Activated naive CD8-positive, alpha-beta T cell treated with anti-CD3 and anti-CD28 coated beads, Interleukin-2, amount 50 U/mL, for 24 hours (primary cell): ENCODE measurements at regions not wholly inside any gene's neighbourhood (a gene's known extent, or its start where the extent isn't known, plus 50 kb on each side); places are given as distances from the start of the nearest gene placed in this dataset.
"Not testable (repeated sequence)": the region's sequence is repeated elsewhere in the genome, so short reads cannot be mapped to it uniquely, and the experiment has no call there.

ENCODE experiments used
- ATAC-seq: fragments of 150-1000 bp; cut with Tn5 transposase; one replicate; pipeline ENCODE4 v1.10.0; 2021
- DNase-seq: peaks from one replicate; pipeline ENCODE4 v3.0.0; 2021
- H3K27ac Mint-ChIP-seq: one replicate; pipeline ENCODE4 v1.8.0; 2021; ENCODE audit warnings: mild to moderate bottlenecking, mixed read lengths
- H3K27me3 Mint-ChIP-seq: one replicate; pipeline ENCODE4 v1.8.0; 2021; ENCODE audit warnings: mixed read lengths
- H3K36me3 Mint-ChIP-seq: one replicate; pipeline ENCODE4 v1.8.0; 2021; ENCODE audit warnings: low read depth, mixed read lengths
- H3K4me1 Mint-ChIP-seq: one replicate; pipeline ENCODE4 v1.8.0; 2021; ENCODE audit warnings: mixed read lengths
- H3K4me3 Mint-ChIP-seq: one replicate; pipeline ENCODE4 v1.8.0; 2021; ENCODE audit warnings: mild to moderate bottlenecking, moderate library complexity, mixed read lengths
- H3K9me3 Mint-ChIP-seq: one replicate; pipeline ENCODE4 v1.8.0; 2021; ENCODE audit warnings: mixed read lengths

GRCh38 chr14:104230946-104231345 lies 92.6 kb downstream of the KIF26A start:
- no peaks in the 10 kb centered on the region for H3K36me3 Mint-ChIP-seq
- DNase-seq (no peak), ATAC-seq (no peak)
- H3K27ac Mint-ChIP-seq = no peak overlapping the region
- H3K9me3 Mint-ChIP-seq = peaks cover 27% of the 10 kb centered on the region
- H3K4me3 Mint-ChIP-seq = no peak overlapping the region
- H3K4me1 Mint-ChIP-seq = peaks cover 10% of the 10 kb centered on the region
- peaks cover 2% of the 10 kb centered on the region for H3K27me3 Mint-ChIP-seq

GRCh38 chr14:104232070-104232484 lies 93.7 kb downstream of the KIF26A start:
- ATAC-seq = no peak
- H3K27me3 Mint-ChIP-seq = peaks cover 4% of the 10 kb centered on the region
- peaks cover 35% of the 10 kb centered on the region for H3K9me3 Mint-ChIP-seq
- peaks cover 1% of the 10 kb centered on the region for H3K36me3 Mint-ChIP-seq
- H3K4me3 Mint-ChIP-seq = no peak overlapping the region
- H3K27ac Mint-ChIP-seq = no peak overlapping the region
- peaks cover 7% of the 10 kb centered on the region for H3K4me1 Mint-ChIP-seq
- no peak for DNase-seq

- H3K36me3 Mint-ChIP-seq, H3K4me1 Mint-ChIP-seq, H3K4me3 Mint-ChIP-seq, DNase-seq, ATAC-seq, H3K27ac Mint-ChIP-seq, H3K27me3 Mint-ChIP-seq: not testable (repeated sequence)
- peaks cover 32% of the 10 kb centered on the region for H3K9me3 Mint-ChIP-seq
These were observed 95.8 kb downstream of the KIF26A start for GRCh38 chr14:104234007-104234786.

- H3K4me1 Mint-ChIP-seq = no peaks in the 10 kb centered on the region
- H3K36me3 Mint-ChIP-seq = peaks cover 1% of the 10 kb centered on the region
- no peak for ATAC-seq
- H3K9me3 Mint-ChIP-seq = peaks cover 32% of the 10 kb centered on the region
- no peak overlapping the region for H3K27ac Mint-ChIP-seq
- no peak for DNase-seq
- H3K27me3 Mint-ChIP-seq = peaks cover 11% of the 10 kb centered on the region
- H3K4me3 Mint-ChIP-seq = no peak overlapping the region
These were observed 97.3 kb downstream of the KIF26A start for GRCh38 chr14:104235686-104236085.

- DNase-seq (no peak), ATAC-seq (no peak)
- Mint-ChIP-seq H3K9me3 (peaks cover 32% of the 10 kb centered on the region), H3K4me1 (no peaks in the 10 kb centered on the region), H3K27me3 (peaks cover 11% of the 10 kb centered on the region), H3K4me3 (no peak overlapping the region), H3K36me3 (peaks cover 1% of the 10 kb centered on the region), H3K27ac (no peak overlapping the region)
These were observed 99.5 kb downstream of the KIF26A start for GRCh38 chr14:104237651-104238423.

GRCh38 chr14:104238424-104239184 lies 100.2 kb downstream of the KIF26A start:
- Mint-ChIP-seq H3K27me3 (peaks cover 11% of the 10 kb centered on the region), H3K4me3 (no peak overlapping the region), H3K9me3 (peaks cover 26% of the 10 kb centered on the region), H3K4me1 (no peaks in the 10 kb centered on the region), H3K36me3 (peaks cover 1% of the 10 kb centered on the region), H3K27ac (no peak overlapping the region)
- DNase-seq (no peak), ATAC-seq (no peak)

- DNase-seq (no peak), ATAC-seq (no peak)
- H3K27ac Mint-ChIP-seq = no peak overlapping the region
- H3K4me3 Mint-ChIP-seq = no peak overlapping the region
- no peaks in the 10 kb centered on the region for H3K4me1 Mint-ChIP-seq
- H3K36me3 Mint-ChIP-seq = peaks cover 1% of the 10 kb centered on the region
- peaks cover 9% of the 10 kb centered on the region for H3K27me3 Mint-ChIP-seq
- peaks cover 20% of the 10 kb centered on the region for H3K9me3 Mint-ChIP-seq
These were observed 100.9 kb downstream of the KIF26A start for GRCh38 chr14:104239185-104239775.

- peaks cover 1% of the 10 kb centered on the region for H3K36me3 Mint-ChIP-seq
- no peak for ATAC-seq
- H3K27ac Mint-ChIP-seq = no peak overlapping the region
- no peak for DNase-seq
- peaks cover 17% of the 10 kb centered on the region for H3K9me3 Mint-ChIP-seq
- H3K4me3 Mint-ChIP-seq = no peak overlapping the region
- H3K27me3 Mint-ChIP-seq = peaks cover 9% of the 10 kb centered on the region
- H3K4me1 Mint-ChIP-seq = no peaks in the 10 kb centered on the region
These were observed 101.5 kb downstream of the KIF26A start for GRCh38 chr14:104239861-104240301.

GRCh38 chr14:104240434-104241157 lies 102.2 kb downstream of the KIF26A start:
- no peak overlapping the region for H3K4me3 Mint-ChIP-seq
- DNase-seq (no peak), ATAC-seq (no peak)
- H3K27me3 Mint-ChIP-seq = peaks cover 9% of the 10 kb centered on the region
- H3K36me3 Mint-ChIP-seq = peaks cover 1% of the 10 kb centered on the region
- no peaks in the 10 kb centered on the region for H3K4me1 Mint-ChIP-seq
- peaks cover 14% of the 10 kb centered on the region for H3K9me3 Mint-ChIP-seq
- no peak overlapping the region for H3K27ac Mint-ChIP-seq

GRCh38 chr14:104243200-104243599 lies 104.8 kb downstream of the KIF26A start:
- Mint-ChIP-seq H3K4me1 (no peaks in the 10 kb centered on the region), H3K9me3 (no peaks in the 10 kb centered on the region), H3K27me3 (peaks cover 2% of the 10 kb centered on the region), H3K36me3 (no peaks in the 10 kb centered on the region), H3K4me3 (no peak overlapping the region), H3K27ac (no peak overlapping the region)
- DNase-seq (no peak), ATAC-seq (no peak)

GRCh38 chr14:104244221-104245011 lies 106.0 kb downstream of the KIF26A start:
- ATAC-seq (no peak), DNase-seq (no peak)
- no peaks in the 10 kb centered on the region for H3K9me3 Mint-ChIP-seq
- peaks cover 2% of the 10 kb centered on the region for H3K27me3 Mint-ChIP-seq
- H3K4me3 Mint-ChIP-seq = no peak overlapping the region
- no peak overlapping the region for H3K27ac Mint-ChIP-seq
- no peaks in the 10 kb centered on the region for H3K36me3 Mint-ChIP-seq
- H3K4me1 Mint-ChIP-seq = no peaks in the 10 kb centered on the region

GRCh38 chr14:104245075-104245474 lies 106.7 kb downstream of the KIF26A start:
- Mint-ChIP-seq H3K27me3 (peaks cover 2% of the 10 kb centered on the region), H3K4me3 (no peak overlapping the region), H3K4me1 (no peaks in the 10 kb centered on the region), H3K9me3 (no peaks in the 10 kb centered on the region), H3K36me3 (no peaks in the 10 kb centered on the region), H3K27ac (no peak overlapping the region)
- no peak for ATAC-seq
- no peak for DNase-seq

- no peaks in the 10 kb centered on the region for H3K36me3 Mint-ChIP-seq
- DNase-seq = no peak
- H3K4me3 Mint-ChIP-seq = no peak overlapping the region
- H3K4me1 Mint-ChIP-seq = no peaks in the 10 kb centered on the region
- no peaks in the 10 kb centered on the region for H3K27me3 Mint-ChIP-seq
- H3K27ac Mint-ChIP-seq = no peak overlapping the region
- H3K9me3 Mint-ChIP-seq = no peaks in the 10 kb centered on the region
- no peak for ATAC-seq
These were observed 107.3 kb downstream of the KIF26A start for GRCh38 chr14:104245723-104246122.
